Epithelial cell of proximal tubule (primary cell): ENCODE measurements at regions not wholly inside any gene's neighbourhood (a gene's known extent, or its start where the extent isn't known, plus 50 kb on each side); places are given as distances from the start of the nearest gene placed in this dataset.
A peak's percentile ranks its signal among the peaks of the same experiment; 100 is the strongest.

ENCODE experiments used
- DNase-seq: peaks from one replicate; pipeline ENCODE4 v3.0.0-alpha.2; 2011; ENCODE audit warnings: low read depth
- H3K4me3 ChIP-seq: 2 replicates; pipeline ENCODE4 v1.5.1; 2011; ENCODE audit warnings: low read depth, mild to moderate bottlenecking, low read length
- TF ChIP-seq, protein P1 (sequence below): conservative IDR thresholded peaks from 2 replicates; pipeline ENCODE4 v1.5.1; 2012; ENCODE audit warnings: low read depth, mild to moderate bottlenecking, low read length

DNA sequence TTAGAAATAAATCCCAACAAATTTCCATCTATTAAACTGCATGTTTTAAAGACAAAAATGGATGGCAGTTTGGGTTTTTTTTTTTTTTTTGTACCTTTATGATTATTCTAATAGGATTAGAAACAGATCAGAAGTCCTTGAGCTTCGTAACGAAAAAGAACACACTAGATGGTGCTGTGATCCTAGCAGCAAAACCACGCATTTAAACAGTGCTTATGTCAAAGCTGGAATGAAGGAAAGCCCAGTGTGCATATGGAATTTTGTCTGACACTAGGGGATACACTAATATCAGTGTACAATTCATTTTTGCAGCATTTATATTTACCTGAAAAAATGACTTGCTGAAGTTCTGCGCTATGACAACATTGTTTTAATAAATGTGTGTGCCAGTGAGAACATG is 229.1 kb downstream of the VEGFC start:
- DNase-seq: no peak
- no peak overlapping the region for H3K4me3 ChIP-seq
- TF ChIP-seq, protein P1, sequence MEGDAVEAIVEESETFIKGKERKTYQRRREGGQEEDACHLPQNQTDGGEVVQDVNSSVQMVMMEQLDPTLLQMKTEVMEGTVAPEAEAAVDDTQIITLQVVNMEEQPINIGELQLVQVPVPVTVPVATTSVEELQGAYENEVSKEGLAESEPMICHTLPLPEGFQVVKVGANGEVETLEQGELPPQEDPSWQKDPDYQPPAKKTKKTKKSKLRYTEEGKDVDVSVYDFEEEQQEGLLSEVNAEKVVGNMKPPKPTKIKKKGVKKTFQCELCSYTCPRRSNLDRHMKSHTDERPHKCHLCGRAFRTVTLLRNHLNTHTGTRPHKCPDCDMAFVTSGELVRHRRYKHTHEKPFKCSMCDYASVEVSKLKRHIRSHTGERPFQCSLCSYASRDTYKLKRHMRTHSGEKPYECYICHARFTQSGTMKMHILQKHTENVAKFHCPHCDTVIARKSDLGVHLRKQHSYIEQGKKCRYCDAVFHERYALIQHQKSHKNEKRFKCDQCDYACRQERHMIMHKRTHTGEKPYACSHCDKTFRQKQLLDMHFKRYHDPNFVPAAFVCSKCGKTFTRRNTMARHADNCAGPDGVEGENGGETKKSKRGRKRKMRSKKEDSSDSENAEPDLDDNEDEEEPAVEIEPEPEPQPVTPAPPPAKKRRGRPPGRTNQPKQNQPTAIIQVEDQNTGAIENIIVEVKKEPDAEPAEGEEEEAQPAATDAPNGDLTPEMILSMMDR: no peak

DNA sequence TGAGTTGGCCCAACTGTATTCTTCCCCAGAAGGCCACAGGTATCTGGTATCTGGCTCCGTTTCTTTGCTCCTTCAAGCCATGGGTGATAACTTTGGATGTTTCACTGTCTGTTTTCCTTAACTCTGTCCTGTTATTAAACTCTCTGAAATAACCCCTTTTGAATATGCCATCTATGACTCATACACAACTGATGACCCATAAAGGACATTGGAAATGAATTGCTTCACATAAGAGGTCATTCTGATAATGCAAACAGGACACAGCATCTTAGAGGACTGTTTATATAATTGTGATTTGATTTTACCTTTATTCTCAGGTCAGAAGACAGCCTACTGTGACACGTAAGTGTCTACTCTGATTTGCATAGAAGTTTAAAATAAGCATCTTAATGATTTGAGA is 227.7 kb downstream of the VEGFC start:
- no peak for DNase-seq
- no peak overlapping the region for H3K4me3 ChIP-seq
- TF ChIP-seq, protein P1: no peak

DNA sequence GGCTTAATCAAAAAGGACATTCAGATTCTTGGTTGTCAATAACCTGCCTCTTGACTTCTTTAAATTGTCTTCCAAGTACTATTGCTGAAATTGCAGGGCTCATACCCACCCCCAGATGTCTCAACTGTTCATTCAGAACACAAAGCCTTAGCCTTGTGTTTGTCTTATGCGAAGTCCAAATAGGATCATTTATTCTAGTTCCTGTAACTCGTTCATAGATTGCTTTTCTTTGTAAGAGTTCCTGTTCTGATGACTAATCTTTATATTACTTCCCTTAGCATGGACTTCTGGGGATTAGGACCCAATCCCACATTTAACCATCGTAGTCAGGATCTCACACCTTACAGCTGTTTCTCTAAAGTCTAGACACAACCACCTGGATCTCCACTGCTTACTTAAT is 226.0 kb downstream of the VEGFC start:
- DNase-seq: no peak
- TF ChIP-seq, protein P1: no peak
- no peak overlapping the region for H3K4me3 ChIP-seq

DNA sequence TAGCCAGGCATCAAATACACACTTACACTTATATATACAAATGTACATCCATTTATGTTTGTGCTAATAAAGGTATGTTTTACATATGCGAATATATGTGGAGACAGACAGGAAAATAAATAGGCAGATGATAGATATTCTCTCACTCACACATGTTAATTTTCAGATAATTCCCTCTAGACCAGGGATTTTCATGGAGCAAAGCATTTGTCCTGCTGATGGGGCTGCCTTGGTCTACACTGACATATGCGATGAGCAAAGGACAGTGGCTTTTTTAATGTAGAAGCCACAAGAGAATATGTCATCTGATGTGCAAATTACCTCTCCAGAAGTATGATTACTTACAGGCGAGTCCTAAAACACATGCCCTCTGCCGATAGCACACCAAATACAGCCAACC is 224.5 kb downstream of the VEGFC start:
- TF ChIP-seq, protein P1: no peak
- H3K4me3 ChIP-seq: no peak overlapping the region
- DNase-seq: no peak

GRCh38 chr4:176569301-176569700 is 223.4 kb downstream of the VEGFC start:
- DNase-seq: no peak
- no peak overlapping the region for H3K4me3 ChIP-seq
- TF ChIP-seq, protein P1: peak; percentile 35

DNA sequence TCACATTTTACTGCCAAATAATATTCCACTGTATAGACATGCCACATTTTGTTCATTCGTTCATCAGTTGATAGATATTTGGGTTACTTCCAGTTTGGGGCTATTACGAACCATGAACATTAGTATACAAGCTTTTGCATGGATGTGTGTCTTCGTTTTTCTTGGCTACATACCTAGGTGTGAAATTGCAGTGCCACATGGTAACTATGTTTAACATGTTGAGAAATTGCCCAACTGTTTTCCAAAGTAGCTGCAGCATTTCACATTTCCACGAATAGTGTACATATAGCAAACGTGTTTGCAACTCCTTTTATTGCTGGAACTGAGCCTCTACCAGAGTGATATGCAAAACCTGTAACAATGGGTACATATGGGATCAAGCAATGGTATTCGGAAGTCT is 221.5 kb downstream of the VEGFC start:
- no peak for DNase-seq
- TF ChIP-seq, protein P1: no peak
- no peak overlapping the region for H3K4me3 ChIP-seq

GRCh38 chr4:176575141-176575730 is 217.5 kb downstream of the VEGFC start:
- DNase-seq: no peak
- TF ChIP-seq, protein P1: no peak
- H3K4me3 ChIP-seq: no peak overlapping the region
